SH-SY5Y (cell line): ENCODE measurements at regions not wholly inside any gene's neighbourhood (a gene's known extent, or its start where the extent isn't known, plus 50 kb on each side); places are given as distances from the start of the nearest gene placed in this dataset.

Source experiments
- GATA2 ChIP-seq: IDR thresholded peaks from 2 replicates; pipeline ENCODE4 v1.6.1; 2011; ENCODE audit warnings: mild to moderate bottlenecking, low read depth, low read length
- GATA3 ChIP-seq: IDR thresholded peaks from 2 replicates; pipeline ENCODE4 v1.6.1; 2011; ENCODE audit warnings: low read depth, mild to moderate bottlenecking, low read length, moderate library complexity

DNA sequence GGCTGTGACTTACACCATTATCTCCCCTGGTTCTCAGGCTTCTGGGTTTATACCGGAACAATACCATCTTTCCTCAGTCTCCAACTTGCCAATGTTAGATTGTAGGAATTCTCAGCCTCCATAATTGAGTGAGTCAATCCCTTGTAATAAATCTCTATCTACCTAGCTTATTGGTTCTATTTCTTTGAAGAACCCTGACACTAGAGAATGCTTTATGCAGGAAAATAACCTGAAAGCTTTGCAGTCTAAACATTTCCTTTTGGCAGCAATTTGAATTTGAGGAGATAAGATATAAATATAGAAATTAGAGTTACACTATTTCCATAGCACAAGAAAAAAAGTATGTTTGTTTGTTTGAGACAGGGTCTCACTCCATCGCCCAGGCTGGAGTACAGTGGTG lies 278.1 kb upstream of the CDH18 start:
- TF ChIP-seq GATA2 (no peak), GATA3 (no peak)
